NB4 (cell line): ENCODE measurements at regions not wholly inside any gene's neighbourhood (a gene's known extent, or its start where the extent isn't known, plus 50 kb on each side); places are given as distances from the start of the nearest gene placed in this dataset.

Source experiments
- DNase-seq: peaks from one replicate; pipeline ENCODE4 v3.0.0; 2010; ENCODE audit warnings: low read depth
- H3K4me3 ChIP-seq: one replicate; pipeline ENCODE4 v1.5.1; 2011; ENCODE audit warnings: mild to moderate bottlenecking, low read depth, low read length, moderate library complexity
- CTCF ChIP-seq: IDR thresholded peaks from one replicate; pipeline ENCODE4 v1.5.1; 2012; ENCODE audit warnings: low read depth, low read length
- MAX ChIP-seq: IDR thresholded peaks from 2 replicates; pipeline ENCODE4 v1.6.1; 2011; ENCODE audit warnings: low read depth, low read length
- MYC ChIP-seq: IDR thresholded peaks from 2 replicates; pipeline ENCODE4 v1.6.1; 2011; ENCODE audit warnings: low read depth, low read length
- POLR2A ChIP-seq: IDR thresholded peaks from 2 replicates; pipeline ENCODE4 v1.6.1; 2011; ENCODE audit warnings: mild to moderate bottlenecking; ENCODE audit not compliant: insufficient read length; ENCODE audit errors: extremely low read depth

GRCh38 chr12:19799216-19799615 lies 359.9 kb downstream of the AEBP2 start:
- DNase-seq, result no peak
- TF ChIP-seq MAX (no peak), CTCF (no peak), MYC (no peak), POLR2A (no peak)
- H3K4me3 ChIP-seq, result no peak overlapping the region

- TF ChIP-seq POLR2A, result no peak
- TF ChIP-seq MYC, result no peak
- TF ChIP-seq MAX, result no peak
- H3K4me3 ChIP-seq, result no peak overlapping the region
- no peak for DNase-seq
Measured at GRCh38 chr12:19799895-19800602, 360.8 kb downstream of the AEBP2 start.

GRCh38 chr12:19800884-19801283 lies 361.6 kb downstream of the AEBP2 start:
- DNase-seq, result no peak
- no peak for TF ChIP-seq POLR2A
- no peak for TF ChIP-seq CTCF
- no peak overlapping the region for H3K4me3 ChIP-seq

- no peak for DNase-seq
- TF ChIP-seq MAX (no peak), MYC (no peak)
- H3K4me3 ChIP-seq, result no peak overlapping the region
Measured at GRCh38 chr12:19801941-19802340, 362.6 kb downstream of the AEBP2 start.

- TF ChIP-seq POLR2A (no peak), CTCF (no peak), MAX (no peak), MYC (no peak)
- H3K4me3 ChIP-seq, result no peak overlapping the region
- DNase-seq, result no peak
Measured at GRCh38 chr12:19802915-19803314, 363.6 kb downstream of the AEBP2 start.

GRCh38 chr12:19804737-19805136 lies 365.4 kb downstream of the AEBP2 start:
- TF ChIP-seq CTCF, result no peak
- TF ChIP-seq MAX, result no peak
- no peak for TF ChIP-seq MYC
- TF ChIP-seq POLR2A, result no peak
- DNase-seq, result no peak
- H3K4me3 ChIP-seq, result no peak overlapping the region

GRCh38 chr12:19808371-19808770 lies 369.1 kb downstream of the AEBP2 start:
- no peak for TF ChIP-seq POLR2A
- TF ChIP-seq MAX, result no peak
- TF ChIP-seq MYC, result no peak
- TF ChIP-seq CTCF, result no peak
- no peak overlapping the region for H3K4me3 ChIP-seq
- DNase-seq, result no peak
